ENCODE measurements at regions not wholly inside any gene's neighbourhood (a gene's known extent, or its start where the extent isn't known, plus 50 kb on each side); places are given as distances from the start of the nearest gene placed in this dataset.

DNA sequence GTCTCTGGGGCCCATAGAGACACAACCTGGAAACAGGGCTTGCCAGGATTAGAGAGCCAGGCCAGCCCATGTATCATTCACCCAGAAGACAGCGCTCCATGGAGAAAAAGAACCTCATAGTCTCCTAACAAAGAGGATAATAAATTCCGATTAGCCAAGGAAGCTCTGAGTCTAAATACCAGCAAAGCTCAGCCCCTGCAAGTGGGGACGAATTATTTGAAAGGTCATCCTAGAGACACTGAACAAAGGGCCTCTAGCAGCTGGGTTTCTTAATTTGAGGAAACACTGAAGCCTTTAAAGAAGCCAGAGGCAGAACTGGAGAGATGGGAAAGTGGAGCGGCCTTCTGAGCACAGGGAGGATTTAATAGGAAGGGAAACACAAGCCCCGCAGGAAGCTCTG, 287.1 kb upstream of the ZNF462 start:
- TF ChIP-seq YY1 (IDR thresholded peaks at IDR 0.05; ENCODE audit: insufficient read depth, insufficient read length), result no peak
- TF ChIP-seq ZNF274 (IDR thresholded peaks at IDR 0.05; ENCODE audit: low read depth, low read length), result no peak
- TF ChIP-seq SUZ12 (IDR thresholded peaks at IDR 0.05; ENCODE audit: extremely low read depth, insufficient read depth, insufficient read length), result no peak
